ENCODE measurements at regions not wholly inside any gene's neighbourhood (a gene's known extent, or its start where the extent isn't known, plus 50 kb on each side); places are given as distances from the start of the nearest gene placed in this dataset.

DNA sequence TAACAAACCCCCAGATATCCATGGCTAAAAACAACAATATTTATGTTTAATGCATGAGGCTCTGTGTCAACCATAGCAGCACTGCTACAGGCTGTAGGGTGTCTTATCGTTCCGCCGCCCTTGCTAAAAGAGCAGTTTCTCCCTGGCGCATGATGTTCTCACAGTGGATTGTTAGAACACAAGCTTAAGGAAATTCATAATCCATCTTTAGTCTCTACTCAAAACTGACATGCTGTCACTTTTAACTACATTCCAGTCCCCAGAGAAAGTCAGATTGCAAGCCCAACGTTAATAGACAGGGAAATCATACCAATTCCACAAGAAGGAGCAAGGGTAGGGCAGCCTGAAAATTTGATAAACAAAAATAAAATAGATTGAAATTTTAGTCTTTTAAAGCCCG is 1960.8 kb downstream of the PCDH7 start:
- no peak for TF ChIP-seq CTCF (conservative IDR thresholded peaks at IDR 0.05; ENCODE audit: low read length)
- no peak for TF ChIP-seq EZH2phosphoT487 (IDR thresholded peaks at IDR 0.05; ENCODE audit: borderline replicate concordance)

All from Loucy (cell line).